Upper lobe of left lung (tissue), 6 donors: ENCODE measurements at regions not wholly inside any gene's neighbourhood (a gene's known extent, or its start where the extent isn't known, plus 50 kb on each side); places are given as distances from the start of the nearest gene placed in this dataset.

Experiments
- ATAC-seq, 2 donors: fragments of 200-7000 bp; cut with Tn5 transposase; one replicate each; pipeline ENCODE4 v1.9.1; 2022; ENCODE audit warnings: mild to moderate bottlenecking in 2 of 2, moderate library complexity in 2 of 2; ENCODE audit not compliant: low FRiP score in 2 of 2
- DNase-seq, 2 donors: peaks; one replicate each; pipeline ENCODE4 v3.0.0-alpha.2; 2019 to 2020
- H3K27ac ChIP-seq, 4 donors: fragments of 200-600 bp; sonication (generic); one replicate each; pipeline ENCODE4 v1.5.1; 2016 to 2019
- H3K27me3 ChIP-seq, 4 donors: fragments of 200-600 bp; sonication (generic); one replicate each; pipeline ENCODE4 v1.5.1; 2017 to 2019
- H3K36me3 ChIP-seq, 4 donors: fragments of 200-600 bp; sonication (generic); one replicate each; pipeline ENCODE4 v1.5.1; 2016 to 2019
- H3K4me1 ChIP-seq, 4 donors: fragments of 200-600 bp; sonication (generic); one replicate each; pipeline ENCODE4 v1.5.1; 2018 to 2019
- H3K4me3 ChIP-seq, 4 donors: fragments of 200-600 bp; sonication (generic); one replicate each; pipeline ENCODE4 v1.5.1; 2017 to 2019; ENCODE audit warnings: mild to moderate bottlenecking in 2 of 4, moderate library complexity in 1 of 4
- H3K9me3 ChIP-seq, 4 donors: fragments of 200-600 bp; sonication (generic); one replicate each; pipeline ENCODE4 v1.5.1; 2018 to 2019
- CTCF ChIP-seq, 6 experiments: fragments of 450-650 bp in 4 of 6; fragments of 200-600 bp in 2 of 6; sonication (generic) in 2 of 6; IDR thresholded peaks; one replicate each; pipeline ENCODE4 v1.5.1; 2016 to 2019; ENCODE audit warnings: antibody characterized with exemption in 6 of 6
- EP300 ChIP-seq, 4 donors: sonication (generic); formaldehyde crosslinking; IDR thresholded peaks; one replicate each; pipeline ENCODE4 v1.5.1; 2017; ENCODE audit warnings: antibody characterized with exemption in 4 of 4, control low read depth in 2 of 4
- POLR2A ChIP-seq, 4 donors: fragments of 450-650 bp; IDR thresholded peaks; one replicate each; pipeline ENCODE4 v1.5.1; 2016 to 2017; ENCODE audit warnings: antibody characterized with exemption in 4 of 4, mild to moderate bottlenecking in 2 of 4
- POLR2AphosphoS5 ChIP-seq, 2 donors: sonication (generic); formaldehyde crosslinking; IDR thresholded peaks; one replicate each; pipeline ENCODE4 v1.5.1; 2017; ENCODE audit warnings: antibody characterized with exemption in 2 of 2
- WGBS, 2 donors: methylation state at CpG; one replicate each; pipeline ENCODE4 v1.1.5; 2017 to 2018; 5-methylcytosine and 5-hydroxymethylcytosine counted together
- donor health status: DM: no; HTN: no; CAD: no; lungs with moderate emphysema.
- donor health status: DM: no; HTN: yes; CAD: no; lungs with severe emphysema.

GRCh38 chrX:40502688-40503087, 78.1 kb upstream of the ATP6AP2 start:
- Histone ChIP-seq H3K4me3 (no peak overlapping the region), H3K27me3 (no peaks in the 10 kb centered on the region), H3K9me3 (no peaks in the 10 kb centered on the region), H3K27ac (no peak overlapping the region), H3K36me3 (no peaks in the 10 kb centered on the region), H3K4me1 (no peaks in the 10 kb centered on the region)
- DNase-seq (no peak), ATAC-seq (no peak)
- no peak for TF ChIP-seq POLR2A (IDR thresholded peaks at IDR 0.05)
- no peak for TF ChIP-seq POLR2AphosphoS5 (IDR thresholded peaks at IDR 0.05)
- no peak for TF ChIP-seq EP300 (IDR thresholded peaks at IDR 0.05)
- TF ChIP-seq CTCF (IDR thresholded peaks at IDR 0.05) = no peak

DNA sequence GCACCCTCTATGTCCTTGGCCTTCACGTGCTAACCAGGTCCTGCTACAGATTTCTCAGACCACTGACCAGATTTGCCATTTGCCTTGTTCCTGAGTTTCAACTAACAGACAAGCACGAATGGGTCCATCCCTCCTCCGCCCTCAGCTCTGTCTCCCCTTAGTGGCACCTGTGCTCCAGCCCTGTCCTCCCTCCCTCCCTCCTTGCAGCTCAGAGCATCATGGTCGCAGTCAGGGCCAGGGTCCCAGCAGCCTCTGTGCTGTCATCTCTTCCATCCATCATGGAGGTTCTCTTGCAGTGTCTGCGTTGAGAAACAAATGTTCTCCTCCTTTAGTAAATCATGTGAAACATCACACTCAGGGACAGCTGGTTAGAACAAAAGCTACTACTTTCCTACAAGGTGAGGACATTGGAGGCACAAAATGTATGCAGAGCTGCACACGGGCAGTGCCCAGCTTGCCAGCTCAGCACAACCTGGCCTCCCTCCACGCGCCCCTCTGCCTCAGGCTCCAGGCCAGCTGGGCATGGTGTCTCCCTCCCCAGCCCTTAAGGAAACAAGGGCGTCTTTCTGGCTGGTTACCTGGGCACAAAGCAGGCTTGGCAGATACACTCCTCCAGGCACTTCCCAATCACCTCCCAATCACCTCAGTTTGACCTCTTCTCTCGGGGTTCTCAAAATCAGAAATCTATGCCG, 79.5 kb upstream of the ATP6AP2 start:
- WGBS, 2 donors = 85 to 92% methylated on average over 6 to 7 of the region's 11 CpGs
- H3K4me3 ChIP-seq = no peak overlapping the region
- no peak for TF ChIP-seq POLR2AphosphoS5 (IDR thresholded peaks at IDR 0.05)
- TF ChIP-seq POLR2A (IDR thresholded peaks at IDR 0.05) = no peak
- TF ChIP-seq EP300 (IDR thresholded peaks at IDR 0.05) = no peak
- no peak for TF ChIP-seq CTCF (IDR thresholded peaks at IDR 0.05)
- peaks cover 0 to 1% (median 0%) of the 10 kb centered on the region in 4 donors for H3K9me3 ChIP-seq
- no peaks in the 10 kb centered on the region for H3K36me3 ChIP-seq
- ATAC-seq = no peak
- no peak for DNase-seq
- no peaks in the 10 kb centered on the region for H3K4me1 ChIP-seq
- H3K27ac ChIP-seq = no peak overlapping the region
- no peaks in the 10 kb centered on the region for H3K27me3 ChIP-seq

- TF ChIP-seq POLR2A (IDR thresholded peaks at IDR 0.05) (no peak), POLR2AphosphoS5 (IDR thresholded peaks at IDR 0.05) (no peak)
- Histone ChIP-seq H3K27me3 (no peaks in the 10 kb centered on the region), H3K36me3 (no peaks in the 10 kb centered on the region), H3K4me3 (no peak overlapping the region), H3K4me1 (no peaks in the 10 kb centered on the region), H3K9me3 (peaks cover 0 to 19% (median 0%) of the 10 kb centered on the region in 4 donors), H3K27ac (no peak overlapping the region)
- 64 to 87% methylated on average over 3 to 4 of the region's 4 CpGs for WGBS, 2 donors
- ATAC-seq (no peak), DNase-seq (no peak)
Measured at GRCh38 chrX:40496728-40497127, 84.0 kb upstream of the ATP6AP2 start.

DNA sequence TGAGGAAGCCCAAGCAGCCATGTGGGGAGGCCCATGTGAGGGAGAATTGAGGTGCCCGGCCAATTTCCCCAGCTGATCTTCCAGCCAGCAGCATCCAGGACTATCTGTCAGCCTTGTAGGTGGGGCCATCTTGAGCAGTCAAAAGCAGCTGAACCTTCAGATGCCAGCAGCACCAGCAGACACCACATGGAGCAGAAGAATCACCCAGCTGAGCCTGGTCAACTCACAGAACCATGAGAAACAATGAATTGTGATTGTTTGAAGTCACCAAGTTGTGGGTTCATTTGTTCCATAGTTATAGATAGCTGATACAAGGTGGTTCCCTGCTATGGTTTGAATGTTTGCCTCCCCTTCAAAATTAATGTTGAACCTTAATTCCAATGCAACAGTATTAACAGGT, 85.1 kb upstream of the ATP6AP2 start:
- 0 to 100% methylated on average over 1 of the region's 1 CpG for WGBS, 2 donors
- Histone ChIP-seq H3K36me3 (no peaks in the 10 kb centered on the region), H3K4me1 (no peaks in the 10 kb centered on the region), H3K27me3 (no peaks in the 10 kb centered on the region), H3K4me3 (no peak overlapping the region), H3K27ac (no peak overlapping the region), H3K9me3 (peaks cover 0 to 19% (median 0%) of the 10 kb centered on the region in 4 donors)
- no peak for ATAC-seq
- TF ChIP-seq POLR2A (IDR thresholded peaks at IDR 0.05) = no peak
- no peak for TF ChIP-seq EP300 (IDR thresholded peaks at IDR 0.05)
- TF ChIP-seq CTCF (IDR thresholded peaks at IDR 0.05) = no peak
- no peak for TF ChIP-seq POLR2AphosphoS5 (IDR thresholded peaks at IDR 0.05)
- no peak for DNase-seq

GRCh38 chrX:40494005-40494404, 86.8 kb upstream of the ATP6AP2 start:
- H3K36me3 ChIP-seq = no peaks in the 10 kb centered on the region
- H3K27me3 ChIP-seq = no peaks in the 10 kb centered on the region
- DNase-seq (no peak), ATAC-seq (no peak)
- H3K4me1 ChIP-seq = no peaks in the 10 kb centered on the region
- peaks cover 0 to 19% (median 0%) of the 10 kb centered on the region in 4 donors for H3K9me3 ChIP-seq
- no peak overlapping the region for H3K4me3 ChIP-seq
- 74 to 86% methylated on average over 2 of the region's 2 CpGs for WGBS, 2 donors
- no peak overlapping the region for H3K27ac ChIP-seq
- TF ChIP-seq POLR2AphosphoS5 (IDR thresholded peaks at IDR 0.05) (no peak), CTCF (IDR thresholded peaks at IDR 0.05) (no peak), EP300 (IDR thresholded peaks at IDR 0.05) (no peak), POLR2A (IDR thresholded peaks at IDR 0.05) (no peak)
